Stimulated activated CD4-positive, alpha-beta T cell treated with anti-CD3 and anti-CD28 coated beads, Interleukin-12 subunit alpha, Interleukin-12 subunit beta, amount 100 ng/mL, for 4 hours (primary cell): ENCODE measurements at regions not wholly inside any gene's neighbourhood (a gene's known extent, or its start where the extent isn't known, plus 50 kb on each side); places are given as distances from the start of the nearest gene placed in this dataset.

ENCODE experiments used
- DNase-seq: peaks from one replicate; pipeline ENCODE4 v3.0.0-alpha.2; 2020

- DNase-seq = no peak
These were observed 253.2 kb downstream of the TOMM20 start for GRCh38 chr1:234875328-234875952.

- DNase-seq = no peak
These were observed 254.0 kb downstream of the TOMM20 start for GRCh38 chr1:234874291-234875288.

- DNase-seq = no peak
These were observed 256.8 kb downstream of the TOMM20 start for GRCh38 chr1:234871710-234872271.

GRCh38 chr1:234871039-234871709 is 257.5 kb downstream of the TOMM20 start:
- no peak for DNase-seq

- DNase-seq = no peak
These were observed 258.3 kb downstream of the TOMM20 start for GRCh38 chr1:234870020-234870981.

GRCh38 chr1:234869182-234870019 is 259.2 kb downstream of the TOMM20 start:
- no peak for DNase-seq

- DNase-seq = no peak
These were observed 258.5 kb upstream of the IRF2BP2 start for GRCh38 chr1:234868296-234869147.

- DNase-seq = no peak
These were observed 256.3 kb upstream of the IRF2BP2 start for GRCh38 chr1:234866007-234866866.

- DNase-seq = no peak
These were observed 255.4 kb upstream of the IRF2BP2 start for GRCh38 chr1:234865171-234866006.

GRCh38 chr1:234864116-234864515 is 254.1 kb upstream of the IRF2BP2 start:
- no peak for DNase-seq

- DNase-seq = no peak
These were observed 253.6 kb upstream of the IRF2BP2 start for GRCh38 chr1:234863551-234863971.

- DNase-seq = no peak
These were observed 253.1 kb upstream of the IRF2BP2 start for GRCh38 chr1:234862944-234863515.

GRCh38 chr1:234862360-234862943 is 252.5 kb upstream of the IRF2BP2 start:
- DNase-seq = no peak

GRCh38 chr1:234861761-234862160 is 251.8 kb upstream of the IRF2BP2 start:
- no peak for DNase-seq

GRCh38 chr1:234861024-234861620 is 251.1 kb upstream of the IRF2BP2 start:
- DNase-seq = no peak

GRCh38 chr1:234858722-234859121 is 248.7 kb upstream of the IRF2BP2 start:
- DNase-seq = no peak

GRCh38 chr1:234856845-234857245 is 246.9 kb upstream of the IRF2BP2 start:
- no peak for DNase-seq
